WI38 (cell line): ENCODE measurements at regions not wholly inside any gene's neighbourhood (a gene's known extent, or its start where the extent isn't known, plus 50 kb on each side); places are given as distances from the start of the nearest gene placed in this dataset.

Experiments used
- H3K4me3 ChIP-seq: 2 replicates; pipeline ENCODE4 v1.5.1; 2011; ENCODE audit warnings: low read depth, mild to moderate bottlenecking, control low read depth, low read length
- TF ChIP-seq, protein P1 (sequence below): IDR thresholded peaks from 2 replicates; pipeline ENCODE4 v1.5.1; 2012; ENCODE audit warnings: low read depth, mild to moderate bottlenecking, control low read depth, low read length

DNA sequence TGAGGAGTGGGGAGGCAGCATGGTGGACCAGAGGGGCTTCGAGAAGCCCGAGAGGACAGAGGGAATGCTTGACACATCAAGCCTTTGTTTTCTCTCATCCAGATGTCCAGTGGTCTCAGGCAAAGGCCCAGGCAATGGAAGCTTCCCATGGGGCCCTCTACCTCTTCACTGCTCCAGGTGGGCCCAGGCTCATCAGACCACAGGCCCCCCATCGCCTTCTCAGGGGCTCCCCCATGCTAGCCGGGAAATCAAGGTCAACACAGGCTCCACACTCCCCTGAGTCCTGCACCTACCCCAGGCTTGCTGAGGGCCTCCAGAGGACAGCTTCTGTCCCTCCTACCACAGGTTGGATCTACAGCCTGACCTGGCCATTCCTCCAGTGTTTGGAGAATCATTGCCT, 157.5 kb downstream of the CHST1 start:
- TF ChIP-seq, protein P1, sequence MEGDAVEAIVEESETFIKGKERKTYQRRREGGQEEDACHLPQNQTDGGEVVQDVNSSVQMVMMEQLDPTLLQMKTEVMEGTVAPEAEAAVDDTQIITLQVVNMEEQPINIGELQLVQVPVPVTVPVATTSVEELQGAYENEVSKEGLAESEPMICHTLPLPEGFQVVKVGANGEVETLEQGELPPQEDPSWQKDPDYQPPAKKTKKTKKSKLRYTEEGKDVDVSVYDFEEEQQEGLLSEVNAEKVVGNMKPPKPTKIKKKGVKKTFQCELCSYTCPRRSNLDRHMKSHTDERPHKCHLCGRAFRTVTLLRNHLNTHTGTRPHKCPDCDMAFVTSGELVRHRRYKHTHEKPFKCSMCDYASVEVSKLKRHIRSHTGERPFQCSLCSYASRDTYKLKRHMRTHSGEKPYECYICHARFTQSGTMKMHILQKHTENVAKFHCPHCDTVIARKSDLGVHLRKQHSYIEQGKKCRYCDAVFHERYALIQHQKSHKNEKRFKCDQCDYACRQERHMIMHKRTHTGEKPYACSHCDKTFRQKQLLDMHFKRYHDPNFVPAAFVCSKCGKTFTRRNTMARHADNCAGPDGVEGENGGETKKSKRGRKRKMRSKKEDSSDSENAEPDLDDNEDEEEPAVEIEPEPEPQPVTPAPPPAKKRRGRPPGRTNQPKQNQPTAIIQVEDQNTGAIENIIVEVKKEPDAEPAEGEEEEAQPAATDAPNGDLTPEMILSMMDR: no peak
- no peak overlapping the region for H3K4me3 ChIP-seq

DNA sequence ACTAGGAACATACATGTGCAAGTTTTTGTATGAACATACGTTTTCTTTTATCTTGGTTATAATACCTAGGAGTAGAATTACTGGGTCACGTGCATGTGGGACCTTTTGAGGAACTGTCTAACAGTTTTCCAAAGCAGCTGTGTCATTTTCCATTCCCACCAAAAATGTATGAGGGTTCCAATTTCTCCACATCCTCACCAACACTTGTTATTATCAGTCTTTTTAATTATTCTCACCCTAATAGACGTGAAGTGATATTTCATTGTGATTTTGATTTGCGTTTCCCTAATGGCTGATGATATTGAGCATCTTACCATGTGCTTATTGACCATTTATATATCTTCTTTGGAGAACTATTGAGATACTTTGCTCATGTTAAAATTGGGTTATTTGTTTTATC, 162.1 kb downstream of the CHST1 start:
- TF ChIP-seq, protein P1: no peak
- H3K4me3 ChIP-seq: no peak overlapping the region

DNA sequence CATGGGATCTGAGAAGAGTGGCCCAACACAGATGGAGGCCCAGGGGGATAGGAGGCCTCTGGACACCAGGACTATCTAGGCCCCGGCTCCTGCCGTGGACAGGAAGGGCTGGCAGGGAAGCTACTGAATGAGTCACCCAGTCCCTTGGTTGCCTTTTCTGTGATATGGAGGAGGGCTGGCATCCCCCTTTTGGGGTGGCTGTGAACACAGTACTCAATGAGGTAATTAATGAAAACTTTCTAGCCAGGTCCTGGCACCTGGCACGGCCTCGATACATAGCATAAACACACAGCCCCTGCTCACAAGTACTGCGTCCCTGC, 163.2 kb downstream of the CHST1 start:
- TF ChIP-seq, protein P1: no peak
- H3K4me3 ChIP-seq: no peak overlapping the region

DNA sequence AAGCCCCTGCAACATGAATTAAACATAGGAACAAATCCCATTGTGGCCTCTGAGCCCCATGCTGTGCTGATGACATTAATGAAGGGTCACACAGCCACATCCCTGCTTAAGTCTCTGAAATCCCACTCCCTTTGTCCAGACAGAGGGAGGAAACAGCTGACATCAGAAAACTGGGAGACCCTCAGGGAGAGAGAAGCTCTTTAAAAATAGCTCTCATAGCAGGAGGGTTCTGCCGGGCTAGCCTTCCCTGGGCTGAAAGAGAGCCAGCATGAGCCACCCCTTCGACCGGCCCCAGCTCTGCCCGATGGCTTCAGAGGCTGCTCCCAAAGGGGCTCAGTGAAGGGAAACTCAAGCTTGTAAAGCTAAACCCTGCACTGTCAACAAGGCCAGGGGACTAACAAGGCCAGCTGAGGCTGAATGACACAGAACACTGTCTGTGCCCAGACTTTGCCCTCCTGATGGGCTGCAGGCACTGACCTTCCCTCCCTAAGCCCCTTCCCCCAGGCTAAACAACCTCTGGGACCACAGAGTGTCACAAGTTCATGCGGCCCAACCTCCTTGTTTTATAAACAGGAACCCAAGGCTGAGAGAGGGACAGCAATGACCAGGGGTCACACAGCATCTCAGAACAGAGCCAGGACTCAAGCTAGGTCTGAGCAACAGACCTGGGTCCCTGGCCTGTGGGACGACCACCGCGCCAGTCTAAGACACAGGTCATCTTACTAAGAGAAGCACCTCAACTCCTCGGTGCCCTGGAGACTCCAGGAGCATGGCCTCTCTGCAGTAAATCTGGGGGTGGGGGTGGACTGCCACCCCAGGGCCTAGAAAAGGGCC, 163.8 kb downstream of the CHST1 start:
- no peak overlapping the region for H3K4me3 ChIP-seq
- TF ChIP-seq, protein P1: no peak

DNA sequence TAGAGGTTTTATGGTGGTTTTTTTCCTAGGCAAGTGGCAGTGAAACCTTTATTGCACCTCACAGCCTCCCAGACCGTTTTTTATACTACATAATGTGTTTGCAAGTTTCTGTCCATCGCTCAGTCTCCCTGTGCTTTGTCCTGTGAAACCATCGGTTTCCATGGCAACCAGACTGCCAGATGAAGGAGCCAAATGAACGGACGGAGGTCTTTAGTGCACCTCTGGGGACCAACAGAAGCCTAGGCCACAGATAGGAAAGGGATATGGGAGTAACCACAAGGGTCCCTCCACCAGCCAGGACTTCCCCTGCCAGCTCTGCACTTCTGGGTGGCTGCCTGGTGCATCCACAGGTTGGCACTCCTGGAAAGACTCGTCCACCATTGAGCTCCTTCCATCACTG, 165.0 kb downstream of the CHST1 start:
- TF ChIP-seq, protein P1: no peak
- H3K4me3 ChIP-seq: no peak overlapping the region

DNA sequence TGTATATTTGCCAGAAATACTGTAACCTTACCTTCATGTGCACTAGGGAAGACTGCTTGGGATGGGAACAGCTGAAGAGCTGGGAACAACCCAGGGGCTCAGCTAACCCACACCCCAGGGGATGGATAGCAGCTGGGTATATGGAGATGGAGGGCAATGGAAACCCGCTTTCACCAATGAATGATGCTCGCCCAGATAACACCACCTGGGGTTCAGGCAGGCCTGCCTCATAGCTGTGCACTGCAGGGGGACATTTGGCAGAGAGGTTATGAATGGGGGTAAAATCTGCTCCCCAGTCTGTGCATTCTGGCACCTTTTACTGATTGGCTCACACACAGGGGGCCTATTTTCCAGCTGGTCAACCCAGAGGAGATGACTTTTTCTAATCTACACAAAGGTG, 170.7 kb downstream of the CHST1 start:
- H3K4me3 ChIP-seq: no peak overlapping the region
- TF ChIP-seq, protein P1: no peak

DNA sequence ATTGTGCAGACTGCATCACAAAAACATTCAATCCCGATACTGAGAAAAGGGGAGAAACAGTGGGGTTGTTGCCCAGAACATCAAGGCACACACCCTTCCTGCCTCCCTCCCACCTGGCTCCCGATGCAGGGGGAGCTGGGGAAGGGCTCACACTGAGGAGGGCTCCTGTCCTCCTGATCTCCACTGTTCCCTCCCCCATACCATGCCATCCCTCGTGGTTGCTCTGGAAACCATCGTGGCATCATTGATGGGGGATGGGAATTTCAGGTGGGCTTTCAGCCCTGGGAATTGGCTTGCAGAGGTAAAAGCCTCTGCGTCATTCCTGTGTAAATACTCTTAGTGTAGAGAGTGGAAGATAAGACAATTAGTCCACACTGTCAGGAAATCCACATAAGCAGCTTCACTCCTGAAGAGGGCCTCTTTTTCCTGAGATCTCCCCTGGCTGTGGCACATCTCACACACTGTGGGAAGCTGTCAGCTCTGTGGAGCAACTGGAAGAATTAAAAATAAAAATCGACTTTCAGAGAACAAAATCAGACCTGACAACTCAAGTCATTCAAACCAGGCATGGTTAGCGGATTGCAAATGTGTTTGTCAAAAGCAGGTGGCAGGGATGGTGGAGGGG, 176.0 kb downstream of the CHST1 start:
- TF ChIP-seq, protein P1: no peak

More for the DNA sequence above, 176.0 kb downstream of the CHST1 start:
- no peak overlapping the region for H3K4me3 ChIP-seq
